PC-9 (cell line): ENCODE measurements at regions not wholly inside any gene's neighbourhood (a gene's known extent, or its start where the extent isn't known, plus 50 kb on each side); places are given as distances from the start of the nearest gene placed in this dataset.

ENCODE experiments used
- EZH2 ChIP-seq: fragments of 200-600 bp; sonication (generic); IDR thresholded peaks from 2 replicates; pipeline ENCODE4 v1.8.0; 2017; ENCODE audit warnings: antibody characterized with exemption, low read depth
- TF ChIP-seq, protein P1 (sequence below): fragments of 200-600 bp; sonication (generic); conservative IDR thresholded peaks from 2 replicates; pipeline ENCODE4 v1.6.1; 2017; ENCODE audit warnings: mixed run types, antibody characterized with exemption, mild to moderate bottlenecking, moderate library complexity

GRCh38 chr6:103326760-103327757, 1532.7 kb downstream of the HACE1 start:
- TF ChIP-seq, protein P1, sequence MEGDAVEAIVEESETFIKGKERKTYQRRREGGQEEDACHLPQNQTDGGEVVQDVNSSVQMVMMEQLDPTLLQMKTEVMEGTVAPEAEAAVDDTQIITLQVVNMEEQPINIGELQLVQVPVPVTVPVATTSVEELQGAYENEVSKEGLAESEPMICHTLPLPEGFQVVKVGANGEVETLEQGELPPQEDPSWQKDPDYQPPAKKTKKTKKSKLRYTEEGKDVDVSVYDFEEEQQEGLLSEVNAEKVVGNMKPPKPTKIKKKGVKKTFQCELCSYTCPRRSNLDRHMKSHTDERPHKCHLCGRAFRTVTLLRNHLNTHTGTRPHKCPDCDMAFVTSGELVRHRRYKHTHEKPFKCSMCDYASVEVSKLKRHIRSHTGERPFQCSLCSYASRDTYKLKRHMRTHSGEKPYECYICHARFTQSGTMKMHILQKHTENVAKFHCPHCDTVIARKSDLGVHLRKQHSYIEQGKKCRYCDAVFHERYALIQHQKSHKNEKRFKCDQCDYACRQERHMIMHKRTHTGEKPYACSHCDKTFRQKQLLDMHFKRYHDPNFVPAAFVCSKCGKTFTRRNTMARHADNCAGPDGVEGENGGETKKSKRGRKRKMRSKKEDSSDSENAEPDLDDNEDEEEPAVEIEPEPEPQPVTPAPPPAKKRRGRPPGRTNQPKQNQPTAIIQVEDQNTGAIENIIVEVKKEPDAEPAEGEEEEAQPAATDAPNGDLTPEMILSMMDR: no peak
- TF ChIP-seq EZH2: no peak
